HG02973 (cell line): ENCODE measurements at regions not wholly inside any gene's neighbourhood (a gene's known extent, or its start where the extent isn't known, plus 50 kb on each side); places are given as distances from the start of the nearest gene placed in this dataset.

Experiments used
- ATAC-seq: cut with Tn5 transposase; IDR thresholded peaks from one replicate; pipeline ENCODE4 v1.9.1; 2021; ENCODE audit warnings: moderate library complexity; ENCODE audit not compliant: unreplicated experiment

DNA sequence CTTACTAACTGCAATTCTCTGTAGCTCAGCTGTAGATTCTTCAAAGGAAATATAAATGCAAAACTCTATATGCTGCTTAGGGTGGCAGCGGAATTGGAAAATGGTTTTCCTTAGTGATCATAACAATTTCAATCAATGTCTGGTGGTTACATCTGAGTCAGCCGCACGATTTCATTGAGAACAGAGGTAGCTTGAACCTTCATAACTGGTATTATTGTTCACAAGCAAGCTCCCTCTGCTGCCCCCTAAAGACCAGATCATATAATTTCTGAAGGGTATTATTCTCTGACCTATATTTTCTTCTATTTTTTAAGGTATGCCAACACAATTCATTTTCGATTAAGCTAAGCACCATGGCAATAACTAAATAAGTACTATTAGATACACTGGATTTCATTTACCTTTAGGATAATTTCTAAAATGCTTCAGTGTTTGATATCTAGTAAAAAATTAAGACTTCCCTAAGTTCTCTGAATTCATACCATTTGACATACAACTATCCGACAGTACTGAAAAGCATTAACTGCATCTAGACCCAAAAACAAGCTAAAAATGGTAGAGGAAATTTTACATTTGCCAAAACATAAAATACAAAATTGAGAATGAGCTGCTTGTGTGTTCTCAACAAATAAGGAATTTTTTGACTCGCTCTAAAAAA is 181.1 kb upstream of the SPEF2 start:
- no peak for ATAC-seq

DNA sequence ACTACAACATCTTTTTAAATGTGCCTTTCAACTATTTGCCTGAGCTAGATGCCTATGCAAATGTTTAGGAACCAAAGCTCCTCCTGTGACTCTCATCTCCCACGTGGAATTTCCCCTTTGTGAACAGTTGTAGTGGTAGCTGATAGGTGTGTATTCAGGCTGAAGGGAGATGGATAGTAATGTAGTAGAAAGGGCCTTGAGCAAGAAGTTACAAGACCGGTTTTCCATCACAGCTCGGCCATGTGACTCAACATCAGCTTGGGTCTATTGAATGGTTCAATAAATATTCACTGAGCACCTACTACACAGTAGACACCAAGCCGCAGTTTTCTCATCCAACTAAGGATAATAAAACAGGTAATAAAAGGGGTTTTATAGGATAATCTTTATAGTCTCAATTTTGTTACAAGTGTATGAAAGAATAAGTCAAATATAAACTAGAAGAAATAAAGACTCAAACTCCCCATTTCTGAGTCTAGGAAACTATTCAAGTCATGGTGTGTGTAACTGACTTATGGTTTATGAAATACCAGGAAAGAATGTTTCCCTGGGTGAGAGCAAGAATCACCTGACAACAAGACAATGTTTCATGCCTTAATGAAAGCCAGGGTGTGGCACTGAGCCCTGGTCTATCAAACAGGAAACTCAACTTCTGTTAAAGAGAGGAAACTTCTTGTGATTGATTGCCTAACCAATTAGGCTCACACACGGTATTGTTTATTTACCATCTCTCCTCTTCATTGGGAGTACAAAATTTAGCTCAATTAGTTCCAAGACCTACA is 187.1 kb upstream of the SPEF2 start:
- ATAC-seq, result no peak

DNA sequence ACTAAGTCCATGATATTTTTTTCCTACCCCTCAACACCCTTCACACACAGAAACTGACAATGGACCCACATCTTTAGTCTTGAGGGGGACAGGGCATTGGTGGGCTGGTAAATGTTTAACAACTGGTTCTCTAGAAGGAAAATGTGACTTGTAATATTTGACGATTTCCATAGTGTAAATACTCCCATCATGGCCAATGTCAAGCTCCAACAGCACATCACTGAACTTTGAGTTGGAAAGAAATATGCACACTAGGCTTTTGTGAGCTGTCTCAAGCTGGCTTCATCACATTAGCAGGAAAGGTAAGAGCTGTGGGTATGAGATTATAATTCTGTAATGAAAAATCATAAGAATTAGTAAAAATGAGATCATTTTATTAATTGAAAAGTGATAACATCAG is 189.9 kb upstream of the PRLR start:
- ATAC-seq, result no peak

DNA sequence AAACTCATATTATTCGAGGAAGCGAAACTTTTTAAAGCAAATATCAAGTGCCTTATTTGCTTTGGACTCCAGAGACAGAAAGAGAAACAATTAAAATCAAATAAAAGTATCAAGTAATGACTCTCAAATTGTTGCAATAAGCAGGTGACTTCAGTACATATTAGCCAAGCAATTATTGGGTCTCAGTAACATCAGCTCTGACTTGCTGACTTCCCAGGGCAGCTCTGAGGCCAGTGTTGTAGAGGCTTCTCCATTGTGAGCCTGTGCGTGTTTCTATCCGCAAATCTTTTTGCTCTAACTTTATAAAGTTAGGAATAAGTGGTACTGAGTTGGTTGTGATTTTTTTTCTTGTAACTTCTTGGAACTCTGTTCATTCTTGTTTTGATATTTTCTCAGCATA is 186.8 kb upstream of the PRLR start:
- no peak for ATAC-seq

DNA sequence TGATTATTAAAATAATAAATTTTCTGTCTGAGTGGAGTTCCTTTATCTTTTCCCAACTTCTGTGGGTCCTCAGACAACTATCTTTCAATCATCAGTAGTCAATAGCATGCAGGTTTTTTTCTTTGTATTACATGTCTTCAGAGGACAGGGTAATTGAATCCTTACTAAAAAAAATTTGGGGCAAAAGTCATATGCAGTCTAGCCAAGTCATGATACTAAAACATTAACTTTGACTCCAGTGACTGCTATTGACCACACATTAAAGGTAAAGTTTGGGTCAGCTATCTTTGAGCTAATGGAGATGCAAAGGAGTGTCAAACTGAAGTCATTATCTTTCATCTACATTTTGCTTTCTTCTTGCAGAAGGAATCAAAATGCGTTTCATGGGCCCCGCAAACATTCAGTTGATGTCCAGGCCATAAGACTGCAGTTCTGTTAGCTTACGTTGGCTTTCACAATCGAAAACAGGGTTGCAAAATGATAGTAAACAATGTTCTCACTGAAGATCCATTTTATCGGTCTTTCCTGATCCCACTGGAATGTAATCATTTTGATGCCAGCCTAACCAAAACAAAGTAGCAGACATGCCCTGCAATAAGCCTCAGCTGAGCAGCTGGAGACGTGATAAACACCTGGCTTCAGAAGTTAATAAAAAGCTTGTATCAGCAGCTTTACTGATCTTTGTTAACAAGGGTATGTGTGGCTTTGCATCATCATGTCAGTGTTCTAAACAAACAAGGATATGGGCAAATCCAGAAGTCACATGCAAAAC is 186.1 kb upstream of the PRLR start:
- no peak for ATAC-seq

DNA sequence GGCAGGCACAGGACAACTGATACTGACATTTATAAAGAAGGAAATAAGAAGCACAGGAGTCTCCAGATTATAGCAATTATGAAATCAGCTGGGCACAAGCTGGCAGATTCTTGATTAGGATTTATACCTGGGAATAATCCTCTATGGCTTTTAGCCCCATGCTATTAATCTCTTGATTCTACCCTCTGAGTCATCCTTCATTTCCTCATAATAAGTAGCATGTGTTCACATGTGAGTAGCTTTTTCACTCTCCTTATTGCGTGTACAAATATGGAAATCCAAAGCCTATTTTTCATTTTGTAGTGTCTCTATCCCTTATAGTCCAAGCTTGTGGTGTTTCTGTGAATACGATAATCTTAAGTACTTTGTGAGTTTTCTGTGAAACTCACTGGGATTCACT is 185.0 kb upstream of the PRLR start:
- ATAC-seq, result no peak

DNA sequence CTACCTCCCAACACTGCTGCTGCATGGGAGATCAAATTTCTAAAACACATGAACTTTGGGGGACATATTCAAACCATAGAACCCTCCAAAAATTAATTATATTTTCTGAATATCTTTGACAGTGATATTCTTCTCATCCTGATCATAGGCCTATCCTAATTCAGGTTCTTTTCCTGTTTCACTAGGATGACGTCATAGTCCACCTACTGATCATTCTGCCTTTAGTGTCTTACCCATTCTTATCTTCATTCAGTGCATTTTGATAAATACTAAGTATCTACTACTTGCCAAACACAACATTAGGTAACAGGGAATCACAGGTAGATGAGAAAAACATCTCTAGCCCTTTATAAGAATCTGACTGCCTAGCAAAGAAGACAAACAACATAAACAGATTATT is 179.1 kb upstream of the PRLR start:
- no peak for ATAC-seq

DNA sequence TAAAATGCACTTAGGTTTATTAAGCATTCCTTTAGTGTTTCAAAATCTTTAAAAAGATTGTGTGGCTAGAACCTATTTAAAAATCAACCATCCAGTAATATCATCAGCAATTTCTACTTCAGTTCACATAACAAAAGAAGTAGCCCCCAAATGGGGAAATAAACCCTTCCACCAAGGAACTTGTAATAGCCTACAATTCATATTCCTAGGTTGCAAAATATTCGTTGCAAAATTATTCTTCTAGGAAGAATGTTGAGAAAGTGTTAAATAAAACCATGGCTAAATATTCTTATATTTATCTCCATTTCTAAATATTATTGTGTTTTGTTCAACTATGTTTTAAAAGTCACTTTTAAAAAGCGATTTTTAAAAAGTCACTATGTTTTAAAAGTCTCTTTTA is 177.9 kb upstream of the PRLR start:
- ATAC-seq, result no peak

DNA sequence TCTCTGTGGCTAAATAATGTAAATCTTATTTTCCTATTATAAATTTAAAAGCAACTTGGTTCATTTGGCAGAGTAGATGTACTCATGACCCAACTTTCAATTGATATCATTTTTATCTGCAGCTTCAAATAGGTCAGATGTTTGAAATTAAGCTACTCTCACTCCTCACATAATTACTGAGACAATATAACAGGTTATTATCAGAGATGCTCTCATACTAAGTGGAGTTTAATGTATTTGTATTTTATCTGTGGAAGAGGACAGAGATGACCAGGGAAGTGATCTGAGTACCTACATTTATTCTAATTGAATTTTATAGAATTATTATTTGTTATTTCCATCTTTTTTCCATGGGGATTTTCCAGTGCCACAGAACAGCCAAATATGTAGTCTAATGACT is 177.4 kb upstream of the PRLR start:
- ATAC-seq, result no peak

DNA sequence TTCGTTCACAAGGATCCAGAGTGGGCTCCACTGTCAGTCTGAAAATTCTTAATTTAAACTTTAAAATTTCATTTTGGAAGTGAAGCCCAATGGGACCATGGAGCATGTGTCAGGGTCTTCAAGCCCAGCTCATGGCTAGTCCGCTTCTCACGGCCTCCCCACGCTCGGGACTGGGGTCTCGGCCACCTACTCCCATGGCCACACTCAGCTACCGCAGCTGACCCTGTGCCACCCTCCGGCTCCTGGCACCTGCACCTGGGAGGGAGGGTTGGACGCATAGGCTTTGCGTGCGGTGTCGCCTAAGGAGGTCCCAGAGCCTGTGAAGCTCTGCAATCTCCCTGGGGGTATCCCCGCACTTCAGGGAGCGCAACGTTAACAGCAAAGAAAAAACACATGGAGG is 175.7 kb upstream of the PRLR start:
- ATAC-seq, result no peak

DNA sequence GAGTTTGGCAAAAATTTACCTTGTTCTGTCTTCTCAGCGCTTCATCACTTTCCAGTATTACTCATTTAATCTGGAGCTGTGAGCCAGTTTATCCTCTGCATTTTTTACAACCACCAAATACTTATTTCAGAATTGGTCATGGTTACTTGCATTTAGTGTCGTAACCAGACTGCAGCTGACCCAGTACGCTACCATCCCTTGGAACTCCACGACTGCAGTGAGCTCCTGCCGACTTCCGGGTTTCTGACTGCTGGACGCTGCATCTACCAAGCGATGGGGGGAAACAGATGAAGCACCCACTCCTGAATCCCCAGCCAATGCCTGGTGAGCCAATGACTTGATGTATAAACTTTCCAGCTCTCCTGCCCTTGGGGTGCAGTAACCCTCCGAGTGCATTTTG is 174.4 kb upstream of the PRLR start:
- ATAC-seq, result no peak

DNA sequence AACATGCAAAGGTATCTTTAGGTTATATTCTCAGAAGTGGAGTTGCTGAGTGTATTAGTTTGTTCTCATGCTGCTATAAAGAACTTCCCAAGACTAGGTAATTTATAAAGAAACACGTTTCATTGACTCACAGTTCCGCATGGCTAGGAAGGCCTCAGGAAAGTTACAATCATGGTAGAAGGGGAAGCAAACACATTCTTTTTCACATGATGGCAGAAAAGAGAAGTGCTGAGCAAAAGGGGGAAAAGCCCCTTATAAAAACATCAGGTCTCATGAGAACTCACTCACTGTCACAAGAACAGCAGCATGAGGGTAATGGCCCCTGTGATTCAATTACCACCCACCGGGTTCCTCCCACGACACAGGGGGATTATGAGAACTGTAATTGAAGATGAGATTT is 163.6 kb upstream of the PRLR start:
- ATAC-seq, result no peak

DNA sequence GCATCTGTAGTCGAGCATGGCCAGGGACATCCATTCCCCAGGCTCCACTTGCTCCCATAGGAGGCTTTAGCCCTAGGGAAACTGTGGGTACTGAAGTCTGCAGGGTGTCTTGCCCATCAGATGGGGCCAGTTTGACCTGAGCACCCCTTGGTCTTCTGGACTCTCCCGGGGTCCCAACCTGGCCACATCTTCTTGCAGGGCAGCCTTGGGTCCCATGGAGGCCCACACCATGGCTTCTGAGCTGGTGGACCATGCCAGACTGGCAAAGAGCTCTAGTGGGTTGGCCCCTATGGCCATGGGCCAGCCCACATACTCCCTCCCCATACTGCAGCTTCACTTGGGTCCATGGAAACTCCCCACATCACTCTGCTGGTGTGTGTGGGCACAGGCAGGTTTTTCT is 154.4 kb upstream of the PRLR start:
- ATAC-seq, result no peak

DNA sequence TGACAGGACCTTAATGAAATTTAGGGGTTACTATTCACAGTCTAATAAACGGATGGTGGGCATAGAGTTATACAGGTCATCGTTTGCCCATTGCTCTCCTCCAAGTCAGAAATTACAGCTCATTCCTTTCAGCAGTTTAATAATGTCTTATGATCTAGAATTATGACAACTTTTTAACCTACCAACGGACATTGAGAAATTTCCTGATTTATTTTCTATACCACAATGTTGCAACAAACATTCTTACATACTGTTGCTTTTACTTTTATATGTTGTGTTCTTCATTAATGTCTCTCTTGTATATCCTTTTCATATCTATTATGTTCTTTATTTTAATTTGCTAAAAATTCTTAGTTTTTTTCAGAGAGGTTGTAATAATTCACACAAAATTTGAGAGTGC is 152.8 kb upstream of the PRLR start:
- ATAC-seq, result no peak

DNA sequence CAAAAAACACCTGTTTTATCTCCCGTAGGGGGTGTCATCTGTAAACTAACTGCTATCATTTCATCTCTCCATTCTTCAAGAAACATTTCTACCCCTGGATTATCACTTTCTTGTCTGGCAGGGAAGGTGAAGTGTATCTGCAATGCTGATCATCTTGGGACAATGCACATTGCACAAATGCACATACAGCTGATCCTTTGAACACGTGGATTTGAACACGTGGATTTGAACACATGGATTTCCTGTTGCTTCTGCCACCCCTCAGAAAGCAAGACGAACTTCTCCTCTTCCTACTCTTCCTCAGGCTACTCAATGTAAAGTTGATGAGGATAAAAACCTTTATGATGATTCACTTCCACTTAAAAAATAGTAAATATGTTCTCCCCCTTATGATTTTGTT is 147.4 kb upstream of the PRLR start:
- no peak for ATAC-seq

DNA sequence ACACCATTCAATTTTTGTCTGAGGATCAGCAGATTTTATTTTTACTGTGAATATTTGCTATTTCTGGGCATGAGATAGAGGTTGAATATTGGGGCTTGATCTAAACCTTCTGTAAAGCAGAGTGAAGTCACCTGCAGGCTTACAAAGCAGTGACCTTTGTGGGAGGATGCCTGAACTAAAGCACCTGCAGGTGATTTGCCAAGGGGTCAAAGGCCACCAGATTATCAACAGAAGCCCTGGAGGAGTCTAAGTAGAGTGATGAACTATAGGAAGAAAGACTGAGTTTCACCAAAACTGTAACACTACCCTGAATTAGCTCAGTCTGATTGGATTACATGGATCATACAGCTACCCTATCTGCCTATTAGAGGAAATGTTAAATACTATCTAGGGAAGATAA is 144.3 kb upstream of the PRLR start:
- ATAC-seq, result no peak

DNA sequence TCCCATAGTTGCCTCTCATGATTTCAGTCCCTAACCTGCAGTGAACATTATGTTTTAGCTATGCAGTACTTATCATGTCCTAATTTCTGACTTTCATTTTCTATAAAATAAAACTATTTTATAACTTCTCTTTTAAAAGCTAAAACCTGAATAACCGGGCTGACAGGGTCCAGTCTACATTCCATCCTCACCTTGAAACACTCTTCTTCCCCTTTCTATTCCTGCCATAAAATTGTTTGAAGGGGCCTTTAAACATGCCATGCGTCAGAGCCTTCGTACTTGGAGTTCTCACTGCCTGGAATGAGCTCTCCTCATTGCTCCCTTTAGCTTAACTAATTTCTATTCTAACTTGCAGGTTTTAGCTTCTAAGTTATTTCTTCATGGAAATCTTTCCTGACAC is 143.0 kb upstream of the PRLR start:
- ATAC-seq, result no peak

DNA sequence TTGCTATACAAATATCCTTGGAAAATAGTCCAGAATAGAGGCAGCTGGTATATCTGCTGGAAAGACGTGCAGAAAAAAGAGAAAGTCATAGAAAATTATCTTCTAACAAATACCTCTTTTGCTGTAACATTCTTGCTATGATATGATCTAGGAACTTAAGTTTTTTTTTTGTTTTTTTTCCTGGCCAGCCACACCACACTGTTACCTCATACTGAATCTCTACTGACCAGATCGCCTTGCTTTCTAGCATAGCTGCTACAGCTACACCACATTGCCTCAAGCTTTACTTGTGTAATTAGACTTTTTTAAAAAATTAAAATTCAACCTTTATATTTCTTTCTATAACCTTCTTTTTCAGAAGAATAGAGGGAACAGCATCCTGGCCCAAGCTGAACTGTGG is 142.2 kb upstream of the PRLR start:
- no peak for ATAC-seq

DNA sequence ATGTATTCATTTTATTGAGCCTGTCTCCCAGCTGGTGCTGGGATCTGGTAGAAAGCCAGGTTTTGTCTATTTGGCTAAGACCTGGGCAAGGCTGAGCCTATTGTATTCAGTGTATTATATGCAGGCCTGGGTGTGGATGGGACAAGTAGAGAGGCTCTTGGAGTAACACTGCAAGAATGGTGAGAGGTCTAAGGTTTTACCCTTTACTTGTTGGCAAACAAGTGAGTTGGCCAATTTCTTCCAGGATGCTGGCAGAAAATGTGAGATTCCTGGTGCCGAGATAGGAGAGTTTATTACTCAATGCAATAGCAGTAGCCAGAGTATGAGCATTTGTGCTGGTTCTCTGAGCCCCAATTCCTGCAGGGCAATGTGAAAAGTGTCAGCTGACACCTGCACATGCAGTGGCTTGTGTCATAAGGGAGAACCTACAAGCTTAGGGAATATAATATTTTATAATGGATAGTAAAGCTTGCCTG is 141.7 kb upstream of the PRLR start:
- ATAC-seq, result no peak

DNA sequence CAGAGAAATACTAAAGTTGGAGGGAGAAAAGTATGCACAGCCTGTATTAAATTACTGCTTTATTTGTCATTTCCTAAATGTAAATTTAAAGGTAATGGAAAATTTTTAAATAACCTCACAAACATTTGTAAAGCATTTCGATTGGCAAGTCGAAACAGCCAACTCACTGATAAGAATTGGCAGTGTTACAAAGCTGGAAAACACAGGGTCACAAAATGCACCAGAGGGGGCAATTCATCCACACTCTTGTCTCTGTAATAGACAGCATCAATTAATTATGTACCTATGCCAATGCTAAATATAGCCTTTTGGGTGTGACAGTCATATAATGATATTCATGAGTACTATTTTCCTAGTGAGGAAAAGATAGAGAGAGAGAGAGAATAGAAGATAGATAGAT is 140.6 kb upstream of the PRLR start:
- ATAC-seq, result no peak

DNA sequence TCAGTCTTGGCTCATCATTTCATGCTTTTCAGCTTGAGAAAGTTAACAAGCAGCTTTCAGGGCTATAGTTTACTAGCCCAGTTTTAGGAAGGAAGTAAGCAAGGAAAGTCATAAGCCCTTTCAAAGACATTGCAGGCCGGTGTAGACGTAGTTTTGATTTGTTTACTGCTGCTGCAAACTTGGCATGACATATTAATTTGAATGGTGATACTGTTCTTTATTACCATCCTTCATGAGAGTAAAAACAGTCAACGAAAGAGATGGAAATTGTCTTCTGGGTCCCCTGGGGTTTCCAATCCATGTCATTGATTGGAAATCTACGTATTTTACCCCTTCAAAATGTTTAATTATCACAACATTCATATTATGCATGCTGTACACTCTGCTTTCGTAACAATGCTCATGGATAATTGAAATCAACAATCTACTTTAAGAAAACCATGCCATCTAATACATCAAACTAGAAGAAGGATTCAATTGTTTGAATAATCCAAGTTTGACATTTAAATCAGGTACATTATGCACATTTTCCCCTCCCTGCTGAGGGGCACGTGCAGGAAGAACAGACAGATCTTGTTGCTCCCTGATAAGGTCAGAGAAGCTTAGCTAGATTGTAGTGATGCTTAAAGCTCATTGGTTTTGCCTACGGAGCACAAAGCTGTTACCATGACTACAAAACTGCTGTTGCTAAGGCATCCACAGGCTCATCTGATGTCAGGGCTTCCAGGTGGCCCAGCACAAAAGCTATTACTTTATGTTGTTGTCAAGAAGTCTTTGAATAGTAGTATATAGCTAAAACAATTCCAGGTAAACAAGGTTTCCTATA is 139.9 kb upstream of the PRLR start:
- no peak for ATAC-seq
